GM19452 (cell line): ENCODE measurements at regions not wholly inside any gene's neighbourhood (a gene's known extent, or its start where the extent isn't known, plus 50 kb on each side); places are given as distances from the start of the nearest gene placed in this dataset.

Source experiments
- ATAC-seq: cut with Tn5 transposase; IDR thresholded peaks from one replicate; pipeline ENCODE4 v1.9.1; 2021; ENCODE audit not compliant: unreplicated experiment

- ATAC-seq, result no peak
These were observed 255.1 kb upstream of the STT3B start for GRCh38 chr3:31277582-31277981.

GRCh38 chr3:31278532-31278931 is 254.2 kb upstream of the STT3B start:
- ATAC-seq, result no peak

- ATAC-seq, result no peak
These were observed 247.9 kb upstream of the STT3B start for GRCh38 chr3:31284776-31285175.

- no peak for ATAC-seq
These were observed 246.8 kb upstream of the STT3B start for GRCh38 chr3:31285833-31286486.

DNA sequence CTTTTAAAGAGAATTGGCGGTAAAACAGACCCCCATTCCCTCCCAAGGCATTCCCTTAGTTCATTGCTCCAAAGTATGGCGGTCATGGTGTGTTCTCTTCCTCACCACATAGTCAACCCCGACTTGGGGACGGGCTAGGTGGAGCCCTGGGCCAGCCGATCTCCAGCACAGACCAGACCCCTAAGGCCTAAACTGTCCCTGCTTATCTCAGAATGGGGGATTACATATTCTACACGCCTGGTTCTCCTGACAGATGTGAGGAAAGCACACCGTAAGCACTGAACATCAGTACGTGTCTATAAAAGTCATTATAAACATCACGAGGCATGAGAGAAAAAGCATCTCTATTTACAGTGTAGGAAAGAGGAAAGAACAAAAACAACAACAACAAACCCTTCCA is 244.5 kb upstream of the STT3B start:
- no peak for ATAC-seq

DNA sequence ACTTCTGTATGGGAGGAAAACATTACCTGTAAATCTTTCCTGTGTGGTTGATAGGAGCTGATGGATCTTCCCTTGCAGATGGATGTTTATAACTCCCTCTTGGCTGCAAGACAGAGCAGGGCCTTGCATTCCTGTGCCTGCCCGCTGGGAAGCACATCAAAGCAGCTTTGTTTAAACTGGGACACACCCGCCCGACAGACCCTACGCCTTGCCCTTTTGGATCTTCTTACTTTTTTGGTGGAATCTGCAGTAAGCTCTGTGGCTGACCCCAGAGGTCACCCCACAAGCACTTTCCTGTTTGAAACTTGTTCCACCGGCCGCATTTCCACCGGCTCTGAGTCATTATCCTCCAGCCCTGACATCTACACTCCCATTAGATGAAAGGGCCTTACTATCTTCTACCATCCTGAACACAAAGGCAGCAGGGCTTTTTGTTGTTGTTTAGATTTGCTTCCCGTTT is 244.1 kb upstream of the STT3B start:
- no peak for ATAC-seq

DNA sequence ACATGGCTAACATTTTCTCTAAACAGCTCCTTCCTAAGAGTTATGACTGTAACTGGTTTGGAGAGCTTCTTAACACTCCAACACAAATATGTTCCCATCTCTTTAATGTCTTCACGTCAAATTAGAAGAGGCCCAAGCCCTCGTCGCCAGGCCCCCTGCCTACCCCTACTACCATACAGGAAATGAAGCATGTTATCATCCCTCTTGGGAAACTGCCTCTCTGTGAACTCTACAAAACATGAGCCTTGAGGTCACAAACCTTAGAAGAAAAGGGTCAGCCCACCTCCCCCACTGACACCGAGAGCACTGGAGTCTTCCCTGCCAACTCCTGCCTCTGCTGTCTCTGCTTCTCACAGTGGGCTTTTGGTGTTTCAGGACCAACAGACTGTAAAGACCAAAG is 243.1 kb upstream of the STT3B start:
- no peak for ATAC-seq

- no peak for ATAC-seq
These were observed 242.7 kb upstream of the STT3B start for GRCh38 chr3:31290046-31290445.

DNA sequence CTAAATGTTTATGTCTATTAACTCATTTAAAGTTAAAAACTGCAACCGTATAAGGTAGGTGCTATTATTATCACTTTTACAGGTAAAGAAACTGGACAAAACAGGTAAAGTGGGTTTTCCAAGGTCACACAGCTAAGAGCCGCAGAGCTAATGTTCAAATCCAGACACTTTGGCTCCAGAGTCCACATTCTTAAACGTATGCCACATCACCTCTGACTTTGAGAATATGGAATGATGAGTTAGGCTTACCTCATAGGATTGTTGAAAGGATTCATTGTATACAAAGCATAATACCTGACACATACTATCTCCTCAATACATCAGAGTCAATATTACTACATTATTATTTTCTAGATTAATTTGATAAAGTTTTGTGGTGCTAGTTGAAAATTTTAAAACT is 240.9 kb upstream of the STT3B start:
- ATAC-seq, result no peak

DNA sequence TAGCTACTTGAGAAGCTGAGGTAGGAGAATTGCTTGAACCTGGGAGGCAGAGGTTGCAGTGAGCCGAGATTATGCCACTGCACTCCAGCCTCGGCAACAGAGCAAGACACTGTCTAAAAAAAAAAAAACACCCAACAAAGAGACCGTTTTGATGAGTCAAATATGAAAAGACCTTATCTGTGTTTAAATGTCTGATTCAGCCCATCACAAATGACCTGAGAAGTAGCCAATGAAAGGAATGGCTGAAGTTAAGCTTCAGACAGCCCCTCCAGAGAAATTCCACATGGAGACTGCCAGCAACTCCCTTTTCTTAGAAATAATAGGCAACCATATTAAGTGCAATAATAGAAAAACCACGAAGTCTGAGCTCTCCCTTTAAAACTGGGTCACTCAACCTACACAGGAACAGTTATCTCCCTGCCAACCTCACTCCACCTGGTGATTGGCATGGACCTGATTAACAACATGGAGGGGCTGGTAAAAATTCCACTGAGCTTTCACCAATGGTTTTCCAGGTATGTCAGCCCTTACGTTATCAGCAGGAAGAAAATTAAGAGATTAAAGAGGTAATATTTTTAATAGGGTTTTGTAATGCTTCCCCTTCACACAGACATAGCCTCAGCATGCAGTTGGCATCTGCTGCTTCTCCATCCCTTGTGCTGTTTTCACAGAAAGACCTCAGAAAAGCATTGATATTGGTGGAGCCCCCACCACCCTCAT is 238.1 kb upstream of the STT3B start:
- no peak for ATAC-seq

DNA sequence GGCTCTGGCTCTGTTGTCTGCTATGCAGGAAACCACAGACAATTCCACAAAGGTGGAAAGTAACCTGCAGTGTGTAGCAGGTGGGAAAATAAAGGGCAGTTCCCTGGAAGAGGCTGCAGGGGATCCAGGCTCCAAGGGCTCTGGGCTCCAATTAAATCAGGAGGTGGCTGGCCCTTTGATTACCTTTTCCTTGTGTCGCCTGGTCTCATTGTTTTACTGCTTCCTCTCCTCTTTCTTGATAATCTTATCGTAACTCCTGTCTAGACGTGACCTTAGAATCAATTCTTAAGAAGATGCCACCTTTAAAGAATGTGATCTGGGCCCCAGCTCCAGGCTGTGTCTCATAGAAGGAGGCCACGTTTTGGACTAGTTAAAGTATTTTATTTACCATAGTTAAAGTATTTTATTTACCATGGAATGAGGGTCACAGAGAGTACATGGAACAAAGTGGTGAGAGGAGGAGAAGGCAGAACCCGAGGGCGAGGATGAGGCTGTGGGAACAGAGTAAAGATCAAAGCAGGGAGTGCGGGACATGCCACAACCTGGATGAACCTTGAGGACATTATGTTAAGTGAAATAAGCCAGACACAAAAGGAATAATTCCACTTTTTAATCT is 237.5 kb upstream of the STT3B start:
- ATAC-seq, result no peak

DNA sequence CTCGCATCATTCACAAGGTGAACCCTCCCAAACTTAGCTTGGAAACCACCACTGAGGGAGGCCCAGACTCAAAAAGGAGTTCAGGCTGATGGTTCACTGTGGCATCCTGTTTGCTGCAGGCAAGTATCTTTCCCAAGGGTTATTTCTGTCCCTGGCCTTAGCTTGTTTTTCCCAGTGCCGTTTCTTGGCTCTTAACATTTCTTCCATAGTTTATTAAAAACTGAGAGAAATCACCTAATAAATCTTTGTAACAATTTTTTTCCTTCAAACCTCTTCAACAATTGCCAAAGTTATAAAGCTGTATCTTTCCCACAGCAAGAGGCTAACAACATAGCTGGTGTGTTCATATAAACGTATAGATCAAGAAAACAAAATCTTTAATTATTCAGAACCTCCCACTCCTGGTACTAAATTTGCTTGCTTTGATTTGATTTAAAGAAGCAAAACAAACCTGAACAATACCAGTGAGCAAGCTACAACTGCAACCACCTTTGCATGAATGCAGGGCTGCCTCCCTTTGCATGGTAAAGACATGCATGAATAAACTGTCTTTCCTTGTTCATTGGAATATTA is 234.9 kb upstream of the STT3B start:
- ATAC-seq, result no peak

- no peak for ATAC-seq
These were observed 232.0 kb upstream of the STT3B start for GRCh38 chr3:31300456-31301443.

GRCh38 chr3:31302343-31302742 is 230.4 kb upstream of the STT3B start:
- ATAC-seq, result no peak

GRCh38 chr3:31305340-31305739 is 227.4 kb upstream of the STT3B start:
- ATAC-seq, result no peak

- ATAC-seq, result no peak
These were observed 225.5 kb upstream of the STT3B start for GRCh38 chr3:31307131-31307785.

DNA sequence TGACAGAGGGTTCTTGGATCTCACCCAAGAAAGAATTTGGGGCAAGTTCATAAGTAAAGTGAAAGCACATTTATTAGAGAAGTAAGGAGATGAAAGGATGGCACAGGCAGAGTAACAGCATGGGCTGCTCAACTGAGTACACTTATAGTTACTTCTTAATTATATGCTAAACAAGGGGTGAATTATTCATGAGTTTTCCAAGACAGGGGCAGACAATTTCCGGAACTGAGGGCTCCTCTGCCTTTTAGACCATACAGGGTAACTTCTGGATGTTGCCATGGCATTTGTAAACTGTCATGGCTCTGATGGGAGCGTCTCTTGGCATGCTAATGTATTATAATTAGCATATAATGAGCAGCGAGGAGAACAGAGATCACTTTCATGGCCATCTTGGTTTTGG is 221.2 kb upstream of the STT3B start:
- no peak for ATAC-seq

GRCh38 chr3:31312400-31312799 is 220.3 kb upstream of the STT3B start:
- ATAC-seq, result no peak

GRCh38 chr3:31314258-31314657 is 218.5 kb upstream of the STT3B start:
- no peak for ATAC-seq

DNA sequence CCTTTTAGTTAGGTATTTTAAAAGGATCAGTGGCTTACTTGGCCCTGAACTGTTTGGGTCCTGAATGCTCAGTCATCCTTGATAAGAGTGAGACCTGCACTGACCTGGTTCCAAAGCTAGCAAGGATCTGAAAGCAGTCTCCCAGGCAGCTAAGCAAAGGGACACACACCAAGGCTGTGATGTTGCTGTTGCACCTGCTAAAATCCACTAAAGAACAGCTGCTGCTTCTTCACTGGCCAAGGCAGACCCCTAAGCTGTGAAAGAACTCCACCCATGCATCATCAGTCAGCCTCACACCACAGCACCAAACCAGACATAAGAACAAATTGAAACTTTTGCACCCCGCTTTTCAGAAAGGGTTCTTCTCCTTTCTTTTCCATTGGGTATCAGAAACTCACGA is 213.4 kb upstream of the STT3B start:
- ATAC-seq, result no peak
